Activated CD8-positive, alpha-beta T cell treated with anti-CD3 and anti-CD28 coated beads for 36 hours (primary cell): ENCODE measurements at regions not wholly inside any gene's neighbourhood (a gene's known extent, or its start where the extent isn't known, plus 50 kb on each side); places are given as distances from the start of the nearest gene placed in this dataset.

Experiments used
- ATAC-seq: fragments of 200-7000 bp; cut with Tn5 transposase; one replicate; pipeline ENCODE4 v1.10.0; 2021; ENCODE audit warnings: mild to moderate bottlenecking, moderate library complexity
- CTCF ChIA-PET: fragments of 350-600 bp; sonication (Branson Sonifier 250); formaldehyde crosslinking; loops from one replicate; lab custom pipeline; 2021; ENCODE audit warnings: antibody characterized with exemption; lab: Charles Lee
- POLR2A ChIA-PET: fragments of 350-600 bp; sonication (Branson Sonifier 250); formaldehyde crosslinking; loops from one replicate; lab custom pipeline; 2021; ENCODE audit warnings: antibody characterized with exemption; lab: Charles Lee
- DNase-seq: peaks from one replicate; pipeline ENCODE4 v3.0.0-alpha.2; 2020
- H3K27ac Mint-ChIP-seq: one replicate; pipeline ENCODE4 v1.8.0; 2021; ENCODE audit warnings: mild to moderate bottlenecking, mixed read lengths
- H3K27me3 Mint-ChIP-seq: one replicate; pipeline ENCODE4 v1.8.0; 2021; ENCODE audit warnings: mixed read lengths
- H3K36me3 Mint-ChIP-seq: one replicate; pipeline ENCODE4 v1.8.0; 2021; ENCODE audit warnings: low read depth, mixed read lengths
- H3K4me1 Mint-ChIP-seq: one replicate; pipeline ENCODE4 v1.8.0; 2021; ENCODE audit warnings: low read depth, mixed read lengths
- H3K4me3 Mint-ChIP-seq: one replicate; pipeline ENCODE4 v1.8.0; 2021; ENCODE audit warnings: mild to moderate bottlenecking, moderate library complexity, mixed read lengths
- H3K9me3 Mint-ChIP-seq: one replicate; pipeline ENCODE4 v1.8.0; 2021; ENCODE audit warnings: mixed read lengths
- CTCF ChIP-seq: fragments of 200-600 bp; IDR thresholded peaks from one replicate; pipeline ENCODE4 v1.8.0; 2022; ENCODE audit warnings: antibody characterized with exemption, mild to moderate bottlenecking
- intact Hi-C: fragments of 100-400 bp; cut with micrococcal nuclease; formaldehyde crosslinking; loops from one replicate; pipeline ENCODE4 v1.10.0; 2022

GRCh38 chr11:13160346-13160745, 117.2 kb upstream of the BMAL1 start:
- no peak for ATAC-seq
- no peaks in the 10 kb centered on the region for H3K9me3 Mint-ChIP-seq
- CTCF ChIA-PET: no interaction called here

GRCh38 chr11:13160806-13161205, 116.8 kb upstream of the BMAL1 start:
- peaks cover 15% of the 10 kb centered on the region for H3K27me3 Mint-ChIP-seq

More at GRCh38 chr11:13160346-13160745, 117.2 kb upstream of the BMAL1 start:
- no peak for DNase-seq
- POLR2A ChIA-PET: no interaction called here
- Mint-ChIP-seq H3K4me1 (no peaks in the 10 kb centered on the region), H3K4me3 (no peak overlapping the region), H3K27ac (no peak overlapping the region), H3K36me3 (no peaks in the 10 kb centered on the region), H3K27me3 (peaks cover 15% of the 10 kb centered on the region)
- TF ChIP-seq CTCF: no peak
- intact Hi-C loops: loop anchor here (10.0 kb wide), 1 partner anchor 196 kb away; no protein-coding TSS in a partner anchor

DNA sequence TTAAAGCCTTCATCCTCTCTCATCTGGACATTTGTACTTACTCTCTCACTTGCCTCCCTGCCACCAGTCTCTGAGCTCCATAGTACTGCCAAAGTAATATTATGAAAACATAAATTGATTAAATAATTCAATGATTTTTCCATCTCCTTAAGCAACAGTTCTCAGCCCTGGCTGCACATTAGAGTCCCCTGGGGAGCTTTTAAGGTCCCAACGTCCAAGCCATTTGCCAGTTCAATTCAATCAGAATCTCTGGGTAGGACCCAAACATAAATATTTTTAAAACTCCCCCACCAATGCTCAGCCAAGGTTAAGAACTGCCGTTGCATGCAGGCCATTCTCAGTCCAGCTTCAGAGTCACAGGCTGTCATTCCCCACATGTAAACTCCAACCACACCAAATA, 114.4 kb upstream of the BMAL1 start:
- Mint-ChIP-seq H3K9me3 (no peaks in the 10 kb centered on the region), H3K36me3 (no peaks in the 10 kb centered on the region), H3K27me3 (peaks cover 11% of the 10 kb centered on the region), H3K4me1 (no peaks in the 10 kb centered on the region), H3K27ac (no peak overlapping the region), H3K4me3 (no peak overlapping the region)
- ChIA-PET CTCF (no interaction called here), POLR2A (no interaction called here)
- ATAC-seq (no peak), DNase-seq (no peak)
- intact Hi-C loops: loop anchor here (10.0 kb wide), 1 partner anchor 198 kb away; no protein-coding TSS in a partner anchor
- no peak for TF ChIP-seq CTCF

More at GRCh38 chr11:13160806-13161205, 116.8 kb upstream of the BMAL1 start:
- intact Hi-C loops: loop anchor here (10.0 kb wide), 1 partner anchor 196 kb away; no protein-coding TSS in a partner anchor
- Mint-ChIP-seq H3K4me1 (no peaks in the 10 kb centered on the region), H3K9me3 (no peaks in the 10 kb centered on the region), H3K27ac (no peak overlapping the region), H3K36me3 (no peaks in the 10 kb centered on the region), H3K4me3 (no peak overlapping the region)
- TF ChIP-seq CTCF: no peak
- POLR2A ChIA-PET: no interaction called here
- no peak for ATAC-seq
- no peak for DNase-seq
- CTCF ChIA-PET: no interaction called here

DNA sequence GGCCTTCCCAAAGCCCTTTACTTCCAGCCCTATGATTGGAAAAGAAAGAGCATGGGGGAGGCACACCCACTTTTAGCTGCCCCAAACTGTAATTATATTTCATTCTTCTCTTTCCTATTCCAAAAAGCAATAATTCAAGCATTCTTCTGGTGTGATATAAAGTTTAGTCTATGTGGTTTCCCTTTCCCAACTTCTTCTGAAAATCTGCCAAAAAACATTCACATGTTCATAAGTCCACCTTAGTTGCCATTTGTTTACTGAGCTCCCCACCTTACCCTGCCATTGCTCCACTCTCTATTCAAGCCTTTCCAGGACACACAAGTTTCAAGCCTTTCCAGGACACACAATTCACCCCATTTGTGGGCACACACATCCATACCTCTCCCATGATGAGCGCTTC, 111.6 kb upstream of the BMAL1 start:
- ATAC-seq (no peak), DNase-seq (no peak)
- no peak overlapping the region for H3K27ac Mint-ChIP-seq
- H3K27me3 Mint-ChIP-seq: peaks cover 7% of the 10 kb centered on the region
- no peak for TF ChIP-seq CTCF
- no peaks in the 10 kb centered on the region for H3K9me3 Mint-ChIP-seq
- no peaks in the 10 kb centered on the region for H3K36me3 Mint-ChIP-seq
- H3K4me1 Mint-ChIP-seq: no peaks in the 10 kb centered on the region
- intact Hi-C loops: loop anchor here (10.0 kb wide), 1 partner anchor 201 kb away; no protein-coding TSS in a partner anchor
- ChIA-PET CTCF (no interaction called here), POLR2A (no interaction called here)
- H3K4me3 Mint-ChIP-seq: no peak overlapping the region

DNA sequence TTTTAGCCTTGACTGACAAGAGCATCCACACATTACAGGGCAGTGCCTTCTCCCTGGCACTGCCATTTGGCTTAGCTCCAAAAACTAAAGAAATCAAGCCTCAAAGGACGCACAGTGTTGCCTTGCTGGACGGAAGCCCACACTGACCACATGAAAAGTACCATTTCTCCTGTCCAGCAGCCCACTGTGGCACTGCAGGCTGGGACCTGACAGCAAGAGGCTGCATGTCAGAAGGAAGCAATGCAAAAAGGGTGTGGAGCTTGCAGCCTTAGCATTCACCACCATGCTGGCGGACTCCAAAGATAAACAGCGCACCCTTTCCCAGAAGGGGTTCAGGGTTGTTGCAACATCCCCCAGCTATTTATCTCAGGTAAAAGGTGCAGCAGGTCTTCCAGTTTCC, 109.3 kb upstream of the BMAL1 start:
- H3K36me3 Mint-ChIP-seq: no peaks in the 10 kb centered on the region

More for the DNA sequence above, 109.3 kb upstream of the BMAL1 start:
- TF ChIP-seq CTCF: no peak
- Mint-ChIP-seq H3K9me3 (no peaks in the 10 kb centered on the region), H3K4me1 (no peaks in the 10 kb centered on the region), H3K4me3 (no peak overlapping the region), H3K27me3 (peaks cover 9% of the 10 kb centered on the region), H3K27ac (no peak overlapping the region)
- POLR2A ChIA-PET: no interaction called here
- no peak for DNase-seq
- intact Hi-C loops: loop anchor here (10.0 kb wide), 1 partner anchor 203 kb away; no protein-coding TSS in a partner anchor
- ATAC-seq: no peak
- CTCF ChIA-PET: no interaction called here
